ENCODE measurements at regions not wholly inside any gene's neighbourhood (a gene's known extent, or its start where the extent isn't known, plus 50 kb on each side); places are given as distances from the start of the nearest gene placed in this dataset.

DNA sequence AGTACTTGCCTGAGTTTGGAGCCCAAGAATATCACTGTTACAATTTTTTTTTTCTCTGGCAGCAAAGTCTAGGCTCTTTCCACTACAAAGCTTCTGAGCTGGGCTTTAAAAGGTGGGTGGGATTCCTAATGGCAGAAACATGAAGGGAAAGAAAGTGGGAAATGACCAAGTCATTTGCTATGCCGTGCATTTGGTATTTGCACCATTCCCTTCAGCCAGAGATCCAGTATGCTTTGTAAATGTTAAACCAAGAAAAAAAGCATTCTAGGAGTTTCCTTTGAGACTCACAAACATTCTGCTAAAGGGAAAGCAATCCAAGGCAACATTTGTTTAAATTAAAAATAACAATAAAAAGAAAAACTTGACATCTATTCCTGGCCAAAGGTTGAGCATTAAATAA, 451.2 kb downstream of the RAB28 start:
- DNase-seq = no peak

GRCh38 chr4:13024147-13025105, 459.7 kb downstream of the RAB28 start:
- no peak for DNase-seq

DNA sequence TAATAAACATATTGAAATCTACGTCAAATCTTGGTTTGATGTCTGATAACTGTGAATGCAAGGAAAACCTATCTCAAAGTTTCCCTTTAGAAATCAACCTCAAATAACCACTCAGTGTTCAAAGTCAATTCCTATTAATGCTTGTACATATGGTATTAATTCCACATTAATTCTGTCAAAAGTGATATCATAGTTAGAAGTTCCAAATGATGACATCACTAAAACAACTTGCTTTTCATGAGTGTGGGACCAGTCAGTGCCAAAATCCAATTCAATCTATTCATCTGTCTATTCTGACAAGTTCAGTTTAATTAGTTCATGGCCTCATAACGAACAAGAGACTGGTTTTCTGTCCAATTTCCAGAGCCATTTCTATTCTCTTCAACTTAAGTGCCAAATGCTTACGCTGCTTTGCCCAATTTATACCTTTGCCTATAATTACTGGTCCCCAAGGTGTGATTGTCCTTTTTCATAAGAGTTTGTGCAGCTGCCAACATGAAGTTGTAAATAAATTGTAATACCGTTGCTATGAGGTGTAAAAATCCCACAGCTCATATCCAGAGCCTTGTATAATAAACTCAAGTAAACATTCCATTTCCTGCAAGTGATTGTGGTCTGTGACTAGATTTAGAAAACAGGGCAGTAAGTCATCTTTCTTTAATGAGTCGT, 476.2 kb downstream of the RAB28 start:
- no peak for DNase-seq

GRCh38 chr4:12993923-12994322, 490.2 kb downstream of the RAB28 start:
- no peak for DNase-seq

- DNase-seq = no peak
Observed at GRCh38 chr4:12987284-12987683, 496.9 kb downstream of the RAB28 start.

DNA sequence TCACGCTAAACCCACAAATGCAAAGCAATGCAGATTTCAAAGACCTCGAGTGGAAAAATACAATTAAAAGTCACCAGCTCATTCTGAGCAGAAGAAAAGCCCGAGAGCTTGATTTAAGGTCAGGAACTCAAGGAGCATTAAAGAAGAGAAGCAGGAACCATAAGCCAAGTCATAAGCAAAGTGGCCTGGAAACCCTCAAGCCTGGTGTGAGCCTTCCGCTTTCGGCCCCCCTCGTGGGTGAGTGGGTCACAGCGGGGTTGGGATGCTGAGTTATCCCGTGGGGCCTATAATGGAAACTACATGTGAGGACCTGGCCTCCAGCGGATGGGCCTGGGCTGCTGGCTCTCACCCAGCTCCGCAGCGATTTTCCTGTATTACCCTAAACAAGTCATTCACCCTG, 504.3 kb downstream of the RAB28 start:
- no peak for DNase-seq

DNA sequence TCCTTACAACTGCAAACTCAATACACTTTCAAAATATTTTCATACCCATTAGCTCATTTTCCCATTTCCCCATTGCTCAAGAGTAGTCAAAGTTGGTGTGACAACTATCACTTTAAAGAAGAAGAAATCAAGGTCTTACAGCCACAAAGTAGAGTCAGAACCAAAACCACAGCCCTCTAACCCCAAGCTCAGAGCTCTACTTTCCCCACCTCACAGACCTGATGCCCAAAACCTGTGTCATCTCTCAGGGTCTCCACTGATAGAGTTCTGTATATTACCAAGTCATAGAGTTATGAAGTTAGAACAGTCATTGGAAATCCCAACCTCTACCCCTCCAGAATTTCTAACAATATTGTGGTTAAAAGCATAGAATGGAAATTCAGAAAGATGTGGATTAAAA, 505.8 kb downstream of the RAB28 start:
- no peak for DNase-seq

- no peak for DNase-seq
Observed at GRCh38 chr4:12975511-12975910, 508.6 kb downstream of the RAB28 start.

DNA sequence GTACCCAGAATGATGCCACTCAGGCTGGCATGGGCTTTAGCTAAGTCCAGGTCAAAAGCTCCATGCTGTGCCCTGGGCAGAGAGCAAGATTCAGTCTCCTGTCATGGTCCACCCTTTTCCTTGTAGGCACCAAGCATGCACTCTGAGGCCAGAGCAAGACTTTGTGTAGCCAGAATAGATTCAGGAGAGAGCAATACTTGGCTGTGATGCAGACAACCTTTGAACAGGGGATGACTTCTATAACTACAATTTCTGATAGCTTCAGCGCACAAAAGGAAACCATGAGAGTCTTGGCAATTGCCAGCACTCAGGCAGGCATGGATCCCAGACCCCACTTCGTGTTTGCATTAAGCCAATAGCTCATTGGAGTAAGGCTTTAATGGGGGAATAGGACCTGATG, 510.6 kb downstream of the RAB28 start:
- DNase-seq = no peak

GRCh38 chr4:12968345-12968744, 515.8 kb downstream of the RAB28 start:
- DNase-seq = no peak

- no peak for DNase-seq
Observed at GRCh38 chr4:12966726-12967125, 517.4 kb downstream of the RAB28 start.

DNA sequence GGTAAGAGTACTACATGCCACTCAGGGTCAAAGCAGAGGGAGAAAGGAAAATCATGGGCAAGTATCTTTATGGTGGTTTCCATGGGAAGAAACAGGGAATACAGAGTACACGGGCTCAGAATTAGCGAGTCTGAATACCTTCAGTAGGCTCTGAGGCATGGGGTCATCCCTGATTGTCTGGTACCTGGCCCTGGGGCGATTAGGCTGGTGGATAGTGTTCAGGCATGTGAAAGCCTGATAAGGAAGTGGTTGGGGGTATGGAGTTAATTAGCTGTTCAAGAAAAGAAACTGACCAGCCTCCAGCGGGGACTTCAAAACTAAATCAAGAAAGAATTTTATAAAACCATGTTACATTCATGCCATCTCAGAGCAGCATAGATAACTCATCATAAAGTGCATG, 518.8 kb downstream of the RAB28 start:
- DNase-seq = no peak

- DNase-seq = no peak
Observed at GRCh38 chr4:12963912-12964311, 520.2 kb downstream of the RAB28 start.

GRCh38 chr4:12963291-12963690, 520.8 kb downstream of the RAB28 start:
- no peak for DNase-seq

GRCh38 chr4:12961713-12962112, 522.4 kb downstream of the RAB28 start:
- DNase-seq = no peak

DNA sequence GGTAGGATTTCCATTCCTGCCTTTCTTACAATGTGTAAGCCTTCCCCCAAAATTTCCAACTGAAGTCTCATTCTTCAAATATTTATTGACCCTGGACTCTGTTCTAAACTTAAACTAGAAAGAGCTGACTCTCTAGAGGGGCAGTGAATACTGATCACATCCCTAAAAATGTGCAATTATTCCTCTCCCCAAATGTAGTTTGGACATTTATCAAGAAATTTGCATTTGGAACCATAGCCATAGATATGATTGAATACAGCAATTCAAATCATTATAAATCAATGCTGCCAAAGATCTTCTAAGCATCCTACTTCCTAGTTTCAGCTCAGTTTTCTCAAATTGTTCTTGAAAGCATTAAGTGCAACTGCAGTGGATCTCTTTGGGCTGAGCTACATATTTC, 525.7 kb downstream of the RAB28 start:
- DNase-seq = no peak

GRCh38 chr4:12957108-12957507, 527.0 kb downstream of the RAB28 start:
- no peak for DNase-seq

DNA sequence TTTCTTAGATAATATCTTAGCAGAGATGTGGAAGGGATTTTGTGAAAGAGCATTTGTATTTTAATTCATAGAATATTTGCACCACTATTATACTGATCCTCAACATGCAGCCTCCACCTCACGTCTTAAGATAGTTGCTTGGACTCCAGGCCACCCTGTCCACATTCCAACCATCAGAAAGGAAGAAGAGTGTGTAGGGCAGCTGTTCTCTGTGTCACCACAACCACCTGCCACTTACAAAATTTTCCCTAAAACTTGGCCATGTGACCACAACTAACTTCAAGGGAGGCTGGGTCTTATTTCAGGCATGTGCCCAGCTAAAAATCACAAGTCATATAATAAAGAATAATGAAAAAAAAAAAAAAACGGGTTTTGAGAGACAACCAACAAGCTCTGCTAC, 528.1 kb downstream of the RAB28 start:
- DNase-seq = no peak

GRCh38 chr4:12949719-12950490, 534.2 kb downstream of the RAB28 start:
- DNase-seq = no peak

DNA sequence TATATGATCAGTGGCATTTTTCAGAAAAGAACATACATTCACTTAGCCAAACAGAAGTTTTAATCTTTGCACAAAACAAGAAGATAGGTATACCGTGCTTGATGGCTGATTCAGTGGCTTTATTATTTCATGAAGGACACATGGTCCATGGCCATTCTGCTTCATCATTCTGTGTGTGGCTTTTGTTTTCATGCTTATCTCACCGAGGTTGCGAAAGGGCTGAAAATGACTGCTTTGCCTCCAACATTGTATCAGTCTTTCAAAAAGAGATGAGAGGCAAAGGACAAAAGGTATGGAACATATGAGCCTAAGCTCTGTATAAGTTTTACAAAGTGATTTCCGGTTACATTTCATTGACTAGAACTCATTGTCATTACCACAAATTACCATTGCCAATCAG, 541.1 kb downstream of the RAB28 start:
- no peak for DNase-seq

- DNase-seq = no peak
Observed at GRCh38 chr4:12933760-12934221, 550.3 kb downstream of the RAB28 start.

GRCh38 chr4:12932203-12932788, 551.8 kb downstream of the RAB28 start:
- no peak for DNase-seq

DNA sequence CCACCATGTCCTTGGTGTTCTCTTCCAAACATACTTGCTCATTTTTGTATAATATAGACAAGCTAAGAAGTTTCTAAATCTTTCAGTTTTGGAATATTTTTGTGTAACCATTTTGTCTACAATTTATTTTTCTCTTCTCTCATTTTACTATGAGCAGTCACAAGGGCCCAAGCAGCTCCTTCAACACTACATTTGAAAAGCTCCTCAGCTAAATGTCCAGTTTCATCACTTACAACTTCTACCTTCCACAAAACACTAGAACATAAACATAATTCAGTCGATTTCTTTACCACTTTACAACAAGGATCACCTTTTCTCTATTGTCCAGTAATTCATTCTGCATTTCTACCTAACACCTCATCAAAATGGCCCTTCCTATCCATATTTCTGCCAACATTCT, 554.4 kb downstream of the RAB28 start:
- DNase-seq = no peak
